CD8-positive, alpha-beta memory T cell (primary cell): ENCODE measurements at regions not wholly inside any gene's neighbourhood (a gene's known extent, or its start where the extent isn't known, plus 50 kb on each side); places are given as distances from the start of the nearest gene placed in this dataset.

Experiments
- CTCF ChIA-PET: fragments of 350-600 bp; sonication (Branson Sonifier 250); formaldehyde crosslinking; loops from one replicate; lab custom pipeline; 2021; ENCODE audit warnings: antibody characterized with exemption; lab: Charles Lee
- POLR2A ChIA-PET: fragments of 350-600 bp; sonication (Branson Sonifier 250); formaldehyde crosslinking; loops from one replicate; lab custom pipeline; 2021; ENCODE audit warnings: antibody characterized with exemption; lab: Charles Lee
- DNase-seq, 5 donors: peaks; one replicate each; pipeline versions ENCODE4 v3.0.0 to v3.0.0-alpha.2; 2020 to 2022; ENCODE audit warnings: mixed read lengths in 1 of 5
- H3K27ac ChIP-seq: one replicate; pipeline ENCODE4 v1.7.0; 2013; ENCODE audit warnings: low read depth, mild to moderate bottlenecking, low read length, moderate library complexity
- H3K27me3 ChIP-seq: 2 replicates; pipeline ENCODE4 v1.7.0; 2013; ENCODE audit warnings: low read length, mild to moderate bottlenecking; ENCODE audit not compliant: insufficient read depth, poor library complexity, severe bottlenecking
- H3K36me3 ChIP-seq: 2 replicates; pipeline ENCODE4 v1.7.0; 2013; ENCODE audit warnings: mild to moderate bottlenecking, low read length, moderate library complexity; ENCODE audit not compliant: insufficient read depth
- H3K4me1 ChIP-seq: 2 replicates; pipeline ENCODE4 v1.7.0; 2013; ENCODE audit warnings: mild to moderate bottlenecking, low read length, moderate library complexity; ENCODE audit not compliant: insufficient read depth
- H3K4me3 ChIP-seq: 2 replicates; pipeline ENCODE4 v1.7.0; 2013; ENCODE audit warnings: mild to moderate bottlenecking, low read length
- H3K9me3 ChIP-seq: 2 replicates; pipeline ENCODE4 v1.7.0; 2013; ENCODE audit warnings: mild to moderate bottlenecking, low read length
- H3K27ac Mint-ChIP-seq, 8 donors: one replicate each; pipeline ENCODE4 v1.8.0; 2020 to 2021; ENCODE audit warnings: mixed read lengths in 8 of 8, mild to moderate bottlenecking in 6 of 8, inconsistent platforms in 3 of 8, moderate library complexity in 3 of 8
- H3K27me3 Mint-ChIP-seq, 2 donors: one replicate each; pipeline ENCODE4 v1.8.0; 2020 to 2021; ENCODE audit warnings: mixed read lengths in 2 of 2, mild to moderate bottlenecking in 1 of 2, moderate library complexity in 1 of 2
- H3K36me3 Mint-ChIP-seq, 3 donors: one replicate each; pipeline ENCODE4 v1.8.0; 2020 to 2021; ENCODE audit warnings: mixed read lengths in 3 of 3, inconsistent platforms in 1 of 3, mild to moderate bottlenecking in 1 of 3
- H3K4me1 Mint-ChIP-seq, 3 donors: one replicate each; pipeline ENCODE4 v1.8.0; 2020 to 2021; ENCODE audit warnings: mixed read lengths in 3 of 3, inconsistent platforms in 1 of 3, mild to moderate bottlenecking in 1 of 3
- H3K4me3 Mint-ChIP-seq, 7 donors: one replicate each; pipeline ENCODE4 v1.8.0; 2020 to 2021; ENCODE audit warnings: mixed read lengths in 7 of 7, mild to moderate bottlenecking in 6 of 7, moderate library complexity in 4 of 7, inconsistent platforms in 2 of 7
- H3K9me3 Mint-ChIP-seq, 5 donors: one replicate each; pipeline ENCODE4 v1.8.0; 2020 to 2022; ENCODE audit warnings: mixed read lengths in 5 of 5, mild to moderate bottlenecking in 3 of 5, moderate library complexity in 2 of 5, inconsistent platforms in 1 of 5

DNA sequence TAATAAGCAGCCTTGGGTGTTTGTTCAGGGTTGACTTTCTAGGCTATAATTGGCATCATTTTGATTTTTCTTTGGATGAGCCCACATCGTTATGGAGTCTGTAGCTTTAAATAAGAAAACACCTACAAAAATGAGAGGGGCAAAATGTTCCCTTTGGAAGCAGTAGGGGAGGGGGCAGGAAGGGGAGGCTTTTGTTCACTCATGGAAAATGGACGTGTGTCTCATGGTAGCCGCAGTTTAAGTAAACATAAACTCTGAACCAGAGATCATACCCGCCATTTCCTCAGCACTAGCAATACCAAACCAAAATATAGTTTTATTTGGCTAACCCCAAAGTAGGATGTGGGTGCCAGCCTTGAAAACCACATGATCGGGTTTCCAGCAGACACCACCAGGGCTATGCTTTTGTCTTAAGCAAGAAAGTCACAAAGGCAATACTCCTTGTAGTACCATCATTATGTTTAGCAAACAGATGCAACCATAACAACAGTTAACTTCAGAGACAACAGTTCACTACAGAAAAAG is 572.5 kb upstream of the JAG1 start:
- Mint-ChIP-seq H3K27ac (no peak overlapping the region), H3K4me1 (no peaks in the 10 kb centered on the region), H3K27me3 (peaks cover 0 to 1% of the 10 kb centered on the region in 2 donors), H3K9me3 (peaks cover 0 to 4% (median 3%) of the 10 kb centered on the region in 5 donors), H3K4me3 (no peak overlapping the region), H3K36me3 (no peaks in the 10 kb centered on the region)
- Histone ChIP-seq H3K36me3 (no peaks in the 10 kb centered on the region), H3K4me3 (no peak overlapping the region), H3K4me1 (no peaks in the 10 kb centered on the region), H3K27me3 (no peaks in the 10 kb centered on the region), H3K27ac (no peak overlapping the region), H3K9me3 (no peaks in the 10 kb centered on the region)
- POLR2A ChIA-PET: no interaction called here
- DNase-seq: no peak
- CTCF ChIA-PET: no interaction called here

- ChIA-PET POLR2A (no interaction called here), CTCF (no interaction called here)
- no peak overlapping the region for H3K4me3 ChIP-seq
- H3K36me3 ChIP-seq: no peaks in the 10 kb centered on the region
- H3K27ac ChIP-seq: no peak overlapping the region
- no peak for DNase-seq
- H3K9me3 ChIP-seq: no peaks in the 10 kb centered on the region
- peaks cover 0 to 1% of the 10 kb centered on the region in 2 donors for H3K27me3 Mint-ChIP-seq
- H3K27ac Mint-ChIP-seq: no peak overlapping the region
- no peak overlapping the region for H3K4me3 Mint-ChIP-seq
- H3K4me1 Mint-ChIP-seq: no peaks in the 10 kb centered on the region
- no peaks in the 10 kb centered on the region for H3K36me3 Mint-ChIP-seq
- no peaks in the 10 kb centered on the region for H3K4me1 ChIP-seq
- H3K27me3 ChIP-seq: no peaks in the 10 kb centered on the region
- H3K9me3 Mint-ChIP-seq: peaks cover 0 to 8% (median 4%) of the 10 kb centered on the region in 5 donors
These were observed 573.5 kb upstream of the JAG1 start for GRCh38 chr20:11247046-11248010.

DNA sequence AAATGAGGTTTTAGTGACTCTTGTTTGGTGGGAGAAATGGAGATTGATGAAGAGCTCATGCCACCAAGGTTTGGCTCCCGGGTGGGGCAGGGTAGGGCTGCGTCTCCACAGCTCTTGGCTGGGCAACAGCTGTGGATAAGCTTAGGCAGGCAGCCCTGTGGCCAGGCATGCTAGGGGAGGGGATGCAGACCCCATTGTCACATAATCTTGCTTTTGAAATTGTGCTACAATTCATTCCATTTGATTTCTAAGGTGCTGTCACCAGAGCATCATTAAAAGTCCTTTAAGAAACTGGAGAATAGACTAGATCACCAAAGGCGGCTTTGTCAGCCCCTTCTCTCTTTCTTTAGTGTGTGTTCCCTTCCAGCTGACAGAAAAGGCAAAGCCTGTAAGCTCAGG is 574.2 kb upstream of the JAG1 start:
- no peak overlapping the region for H3K27ac Mint-ChIP-seq
- no peaks in the 10 kb centered on the region for H3K9me3 ChIP-seq
- CTCF ChIA-PET: no interaction called here
- no peaks in the 10 kb centered on the region for H3K36me3 ChIP-seq
- H3K4me3 Mint-ChIP-seq: no peak overlapping the region
- no peak overlapping the region for H3K4me3 ChIP-seq
- H3K4me1 ChIP-seq: no peaks in the 10 kb centered on the region
- no peaks in the 10 kb centered on the region for H3K36me3 Mint-ChIP-seq
- no peak overlapping the region for H3K27ac ChIP-seq
- no peaks in the 10 kb centered on the region for H3K4me1 Mint-ChIP-seq
- POLR2A ChIA-PET: no interaction called here
- H3K27me3 ChIP-seq: no peaks in the 10 kb centered on the region
- DNase-seq: no peak
- peaks cover 0 to 1% of the 10 kb centered on the region in 2 donors for H3K27me3 Mint-ChIP-seq
- peaks cover 0 to 9% (median 4%) of the 10 kb centered on the region in 5 donors for H3K9me3 Mint-ChIP-seq

- H3K27ac ChIP-seq: no peak overlapping the region
- H3K36me3 ChIP-seq: no peaks in the 10 kb centered on the region
- no peaks in the 10 kb centered on the region for H3K27me3 ChIP-seq
- peaks cover 0 to 1% of the 10 kb centered on the region in 2 donors for H3K27me3 Mint-ChIP-seq
- H3K27ac Mint-ChIP-seq: no peak overlapping the region
- no peak overlapping the region for H3K4me3 Mint-ChIP-seq
- no peak for DNase-seq
- no peaks in the 10 kb centered on the region for H3K4me1 ChIP-seq
- H3K4me1 Mint-ChIP-seq: no peaks in the 10 kb centered on the region
- H3K36me3 Mint-ChIP-seq: no peaks in the 10 kb centered on the region
- CTCF ChIA-PET: no interaction called here
- peaks cover 2 to 17% (median 4%) of the 10 kb centered on the region in 5 donors for H3K9me3 Mint-ChIP-seq
- H3K4me3 ChIP-seq: no peak overlapping the region
- H3K9me3 ChIP-seq: no peaks in the 10 kb centered on the region
- POLR2A ChIA-PET: no interaction called here
These were observed 575.2 kb upstream of the JAG1 start for GRCh38 chr20:11248687-11249638.

DNA sequence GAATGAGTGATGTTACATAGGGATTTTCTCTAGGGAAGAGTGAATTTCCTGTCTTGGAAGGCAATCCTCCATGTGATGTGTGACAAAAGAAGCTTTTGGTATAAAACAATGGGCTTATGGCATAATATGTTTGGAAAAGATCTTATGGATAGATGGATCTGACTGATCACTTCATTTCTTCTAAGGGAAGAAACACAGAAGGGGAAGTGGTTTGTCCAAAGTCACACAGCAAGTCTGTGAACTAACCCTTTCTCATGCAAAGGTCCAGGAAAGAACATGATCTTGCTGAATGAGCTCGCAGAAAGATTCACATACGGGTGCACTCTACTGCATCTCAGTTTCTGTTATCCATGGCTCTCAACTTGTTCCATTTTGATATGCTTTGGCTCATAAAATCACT is 575.9 kb upstream of the JAG1 start:
- H3K4me3 ChIP-seq: no peak overlapping the region
- Mint-ChIP-seq H3K27ac (no peak overlapping the region), H3K27me3 (peaks cover 0 to 1% of the 10 kb centered on the region in 2 donors), H3K4me1 (no peaks in the 10 kb centered on the region), H3K4me3 (no peak overlapping the region), H3K9me3 (peaks cover 2 to 18% (median 4%) of the 10 kb centered on the region in 5 donors), H3K36me3 (no peaks in the 10 kb centered on the region)
- no peak overlapping the region for H3K27ac ChIP-seq
- H3K36me3 ChIP-seq: no peaks in the 10 kb centered on the region
- H3K4me1 ChIP-seq: no peaks in the 10 kb centered on the region
- ChIA-PET POLR2A (no interaction called here), CTCF (no interaction called here)
- no peaks in the 10 kb centered on the region for H3K9me3 ChIP-seq
- no peak for DNase-seq
- no peaks in the 10 kb centered on the region for H3K27me3 ChIP-seq

DNA sequence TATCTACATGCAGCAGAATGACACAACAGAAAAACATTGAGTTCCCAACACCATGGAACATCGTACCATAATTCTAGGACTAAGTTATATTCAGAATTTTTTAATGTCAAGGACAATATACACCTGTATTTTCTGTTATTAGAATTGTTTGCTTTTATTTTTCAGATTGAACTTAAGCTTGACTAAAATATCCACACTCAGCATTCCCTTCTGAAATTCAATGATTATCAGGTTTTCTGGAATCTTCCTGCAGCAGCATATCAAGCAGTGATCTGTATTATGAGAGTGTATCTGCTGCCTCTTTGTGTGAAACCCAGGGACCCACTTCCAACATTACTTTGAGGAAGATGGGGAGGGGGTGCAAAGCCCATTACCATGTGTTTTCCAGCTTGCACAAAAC is 578.6 kb upstream of the JAG1 start:
- no peak overlapping the region for H3K4me3 ChIP-seq
- H3K27ac ChIP-seq: no peak overlapping the region
- no peak overlapping the region for H3K27ac Mint-ChIP-seq

DNA sequence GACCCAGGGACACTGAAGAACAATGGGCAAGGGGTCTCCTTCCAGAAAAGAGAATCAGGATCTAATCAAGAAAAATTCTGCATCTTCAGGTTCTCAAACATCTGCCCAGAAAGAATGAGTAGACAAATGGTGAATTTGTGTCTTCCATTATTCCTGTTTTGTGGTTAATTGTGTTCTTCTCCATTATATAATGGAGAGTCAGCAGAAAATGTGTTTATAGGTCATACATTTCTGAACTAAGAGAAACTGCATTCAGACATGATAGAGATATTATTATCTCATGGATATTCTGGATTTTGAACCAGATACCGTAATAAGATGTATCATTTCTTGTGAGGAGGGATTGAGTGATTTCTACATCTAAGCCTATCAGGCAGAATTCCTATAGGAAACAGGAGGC is 581.7 kb upstream of the JAG1 start:
- ChIA-PET POLR2A (no interaction called here), CTCF (no interaction called here)
- no peaks in the 10 kb centered on the region for H3K36me3 ChIP-seq
- H3K4me3 Mint-ChIP-seq: no peak overlapping the region
- no peak overlapping the region for H3K4me3 ChIP-seq
- no peak for DNase-seq
- H3K27me3 ChIP-seq: no peaks in the 10 kb centered on the region
- H3K9me3 ChIP-seq: no peaks in the 10 kb centered on the region
- H3K27ac Mint-ChIP-seq: no peak overlapping the region
- H3K27me3 Mint-ChIP-seq: peaks cover 0 to 1% of the 10 kb centered on the region in 2 donors
- no peak overlapping the region for H3K27ac ChIP-seq
- no peaks in the 10 kb centered on the region for H3K4me1 Mint-ChIP-seq
- peaks cover 8 to 17% (median 10%) of the 10 kb centered on the region in 5 donors for H3K9me3 Mint-ChIP-seq
- H3K36me3 Mint-ChIP-seq: no peaks in the 10 kb centered on the region
- no peaks in the 10 kb centered on the region for H3K4me1 ChIP-seq

More for the DNA sequence above, 578.6 kb upstream of the JAG1 start:
- ChIA-PET CTCF (no interaction called here), POLR2A (no interaction called here)
- Histone ChIP-seq H3K4me1 (no peaks in the 10 kb centered on the region), H3K36me3 (no peaks in the 10 kb centered on the region), H3K27me3 (no peaks in the 10 kb centered on the region), H3K9me3 (no peaks in the 10 kb centered on the region)
- no peak for DNase-seq
- Mint-ChIP-seq H3K36me3 (no peaks in the 10 kb centered on the region), H3K4me1 (no peaks in the 10 kb centered on the region), H3K27me3 (peaks cover 0 to 1% of the 10 kb centered on the region in 2 donors), H3K4me3 (no peak overlapping the region), H3K9me3 (peaks cover 5 to 17% (median 11%) of the 10 kb centered on the region in 5 donors)
